H1 (cell line): ENCODE measurements at regions not wholly inside any gene's neighbourhood (a gene's known extent, or its start where the extent isn't known, plus 50 kb on each side); places are given as distances from the start of the nearest gene placed in this dataset.

Experiments used
- CTCF ChIA-PET: fragments of 300-600 bp; sonication (Branson Sonifier 250); formaldehyde crosslinking; loops from one replicate; lab custom pipeline; 2021; ENCODE audit not compliant: partially characterized antibody; lab: Charles Lee
- POLR2A ChIA-PET: fragments of 300-600 bp; sonication (Branson Sonifier 250); formaldehyde crosslinking; loops from one replicate; lab custom pipeline; 2021; ENCODE audit warnings: inconsistent platforms; ENCODE audit not compliant: partially characterized antibody; lab: Charles Lee
- DNase-seq, 2 experiments: peaks; one replicate each; pipeline versions ENCODE4 v3.0.0 to v3.0.0-alpha.2; 2010 to 2022; ENCODE audit warnings: low spot score in 2 of 2, low read depth in 1 of 2, mixed read lengths in 1 of 2
- FAIRE-seq: peaks from 2 replicates; lab custom pipeline; 2011; peaks lifted over from hg19 to GRCh38; lab: Jason Lieb, UNC
- H2AFZ ChIP-seq: 2 replicates; pipeline ENCODE4 v1.8.1; 2012; ENCODE audit warnings: low read length, inconsistent platforms
- H2AK5ac ChIP-seq: 2 replicates; pipeline ENCODE4 v1.6.1; 2013; ENCODE audit warnings: low read depth, low read length
- H2BK120ac ChIP-seq: replicated peaks from 2 replicates; pipeline ENCODE3; 2013; ENCODE audit warnings: low read depth, low read length, inconsistent platforms
- H2BK12ac ChIP-seq: 2 replicates; pipeline ENCODE4 v1.6.1; 2013; ENCODE audit warnings: low read depth, low read length
- H2BK15ac ChIP-seq: 2 replicates; pipeline ENCODE4 v1.6.1; 2013; ENCODE audit warnings: low read length
- H2BK20ac ChIP-seq: 2 replicates; pipeline ENCODE4 v1.6.1; 2013; ENCODE audit warnings: low read length
- H2BK5ac ChIP-seq: 2 replicates; pipeline ENCODE4 v1.6.1; 2013; ENCODE audit warnings: low read depth, low read length
- H3K14ac ChIP-seq: 2 replicates; pipeline ENCODE4 v1.6.1; 2013; ENCODE audit warnings: inconsistent platforms; ENCODE audit not compliant: insufficient read length
- H3K18ac ChIP-seq: 2 replicates; pipeline ENCODE4 v1.6.1; 2013; ENCODE audit warnings: low read length; ENCODE audit errors: extremely low read depth
- H3K23ac ChIP-seq: 2 replicates; pipeline ENCODE4 v1.6.1; 2013; ENCODE audit warnings: inconsistent platforms; ENCODE audit not compliant: insufficient read length
- H3K23me2 ChIP-seq: 2 replicates; pipeline ENCODE4 v1.6.1; 2013; ENCODE audit warnings: low read depth, low read length
- H3K27ac ChIP-seq: 2 replicates; pipeline ENCODE4 v1.6.1; 2011; ENCODE audit warnings: low read depth, low read length, inconsistent platforms
- H3K27me3 ChIP-seq, 4 experiments: replicated peaks in 1 of 4; 1 replicate in 1 of 4; 2 replicates in 3 of 4; pipeline versions ENCODE4 v1.6.1 to v1.8.1; 2011 to 2013; ENCODE audit warnings: low read length in 3 of 4, mild to moderate bottlenecking in 3 of 4, inconsistent platforms in 2 of 4, mixed read lengths in 2 of 4, moderate library complexity in 1 of 4; ENCODE audit not compliant: control insufficient read depth in 3 of 4, insufficient read depth in 3 of 4; ENCODE audit errors: extremely low read depth in 1 of 4
- H3K36me3 ChIP-seq, 4 experiments: 2 replicates each; pipeline versions ENCODE4 v1.6.1 to v1.8.1; 2011 to 2013; ENCODE audit warnings: mild to moderate bottlenecking in 4 of 4, low read length in 3 of 4, moderate library complexity in 2 of 4, control low read depth in 1 of 4, inconsistent platforms in 1 of 4; ENCODE audit not compliant: insufficient read depth in 4 of 4, control insufficient read depth in 2 of 4
- H3K4ac ChIP-seq: replicated peaks from 2 replicates; pipeline ENCODE3; 2013; ENCODE audit warnings: low read length, low read depth, mixed read lengths, inconsistent platforms; ENCODE audit not compliant: insufficient read length
- H3K4me1 ChIP-seq, 4 experiments: replicated peaks in 1 of 4; 1 replicate in 1 of 4; 2 replicates in 3 of 4; pipeline versions ENCODE4 v1.6.1 to v1.8.1; 2011 to 2013; ENCODE audit warnings: low read length in 3 of 4, inconsistent platforms in 2 of 4, mixed read lengths in 1 of 4; ENCODE audit not compliant: insufficient read depth in 4 of 4, control insufficient read depth in 3 of 4
- H3K4me2 ChIP-seq, 2 experiments: 2 replicates each; pipeline versions ENCODE4 v1.6.1 to v1.8.1; 2011 to 2013; ENCODE audit warnings: low read depth in 2 of 2, low read length in 2 of 2, control low read depth in 1 of 2, inconsistent platforms in 1 of 2, mild to moderate bottlenecking in 1 of 2; ENCODE audit not compliant: insufficient read depth in 1 of 2
- H3K4me3 ChIP-seq, 4 experiments: fragments of 200-600, 300-600 bp in 1 of 4; sonication (generic), shearing (Covaris generic), sonication (Bioruptor Twin) in 1 of 4; 2 replicates each; pipeline versions ENCODE4 v1.5.1 to v1.8.1; 2011 to 2016; ENCODE audit warnings: low read length in 4 of 4, low read depth in 3 of 4, control low read depth in 2 of 4, inconsistent platforms in 2 of 4, mild to moderate bottlenecking in 2 of 4, mixed read lengths in 1 of 4, moderate library complexity in 1 of 4; ENCODE audit not compliant: insufficient read depth in 2 of 4; ENCODE audit errors: extremely low read depth in 1 of 4
- H3K56ac ChIP-seq: replicated peaks from 2 replicates; pipeline ENCODE3; 2013; ENCODE audit warnings: low read depth, mild to moderate bottlenecking, mixed read lengths, low read length, inconsistent platforms; ENCODE audit not compliant: insufficient read length
- H3K79me1 ChIP-seq: 2 replicates; pipeline ENCODE4 v1.6.1; 2013; ENCODE audit warnings: low read depth, low read length, control low read depth
- H3K79me2 ChIP-seq, 2 experiments: 2 replicates each; pipeline versions ENCODE4 v1.6.1 to v1.8.1; 2012 to 2013; ENCODE audit warnings: low read length in 2 of 2, mild to moderate bottlenecking in 2 of 2, inconsistent platforms in 1 of 2; ENCODE audit not compliant: insufficient read depth in 2 of 2, control insufficient read depth in 1 of 2
- H3K9ac ChIP-seq, 4 experiments: replicated peaks in 1 of 4; 1 replicate in 1 of 4; 2 replicates in 3 of 4; pipeline versions ENCODE4 v1.6.1 to v1.8.1; 2011 to 2013; ENCODE audit warnings: low read depth in 3 of 4, low read length in 3 of 4, control low read depth in 2 of 4, mild to moderate bottlenecking in 2 of 4, moderate library complexity in 2 of 4, inconsistent platforms in 1 of 4; ENCODE audit errors: extremely low read depth in 1 of 4
- H3K9me3 ChIP-seq, 2 experiments: 2 replicates each; pipeline versions ENCODE4 v1.6.1 to v1.8.1; 2012 to 2013; ENCODE audit warnings: mild to moderate bottlenecking in 2 of 2, moderate library complexity in 2 of 2, control low read depth in 1 of 2, inconsistent platforms in 1 of 2, low read depth in 1 of 2, low read length in 1 of 2, mixed read lengths in 1 of 2; ENCODE audit not compliant: insufficient read depth in 2 of 2
- H4K20me1 ChIP-seq, 2 experiments: replicated peaks in 1 of 2; 2 replicates each; pipeline versions ENCODE3 to v1.8.1; 2011 to 2013; ENCODE audit warnings: inconsistent platforms in 2 of 2, low read length in 2 of 2, mild to moderate bottlenecking in 1 of 2; ENCODE audit not compliant: insufficient read depth in 2 of 2, control insufficient read depth in 1 of 2
- H4K5ac ChIP-seq: 2 replicates; pipeline ENCODE4 v1.6.1; 2013; ENCODE audit warnings: low read length, low read depth, mixed read lengths, inconsistent platforms; ENCODE audit not compliant: insufficient read length
- H4K8ac ChIP-seq: 2 replicates; pipeline ENCODE4 v1.8.0; 2013; ENCODE audit warnings: mild to moderate bottlenecking, moderate library complexity, low read length, inconsistent platforms; ENCODE audit not compliant: insufficient read depth; ENCODE audit errors: extremely low read depth
- H4K91ac ChIP-seq: replicated peaks from 2 replicates; pipeline ENCODE3; 2013; ENCODE audit warnings: low read length, mixed read lengths, inconsistent platforms; ENCODE audit not compliant: insufficient read length
- BCL11A ChIP-seq, 2 experiments: IDR thresholded peaks; one replicate each; pipeline ENCODE4 v1.6.1; 2011; ENCODE audit warnings: low read depth in 2 of 2, low read length in 2 of 2, mild to moderate bottlenecking in 2 of 2
- CBX8 ChIP-seq: fragments of 300-800, 300-1000 bp; sonication (generic); IDR thresholded peaks from 2 replicates; pipeline ENCODE4 v1.7.1; 2016; ENCODE audit warnings: low read depth, low read length, borderline replicate concordance
- EGR1 ChIP-seq: IDR thresholded peaks from 2 replicates; pipeline ENCODE4 v1.6.1; 2011; ENCODE audit warnings: low read depth, low read length, borderline replicate concordance
- GABPA ChIP-seq: IDR thresholded peaks from 2 replicates; pipeline ENCODE4 v1.6.1; 2011; ENCODE audit warnings: mild to moderate bottlenecking, low read length, moderate library complexity, borderline replicate concordance; ENCODE audit not compliant: insufficient read depth
- JUN ChIP-seq: IDR thresholded peaks from 2 replicates; pipeline ENCODE4 v1.6.1; 2011; ENCODE audit warnings: low read depth, mild to moderate bottlenecking, improper control_type of control experiment, low read length
- JUND ChIP-seq: IDR thresholded peaks from 2 replicates; pipeline ENCODE4 v1.6.1; 2011; ENCODE audit warnings: mild to moderate bottlenecking, improper control_type of control experiment, low read length
- POLR2A ChIP-seq, 2 experiments: IDR thresholded peaks; 1 replicate in 1 of 2; 2 replicates in 1 of 2; pipeline ENCODE4 v1.6.1; 2011; ENCODE audit warnings: low read depth in 2 of 2, low read length in 2 of 2, mild to moderate bottlenecking in 2 of 2; ENCODE audit errors: control extremely low read depth in 1 of 2
- RXRA ChIP-seq: IDR thresholded peaks from 2 replicates; pipeline ENCODE4 v1.6.1; 2011; ENCODE audit warnings: low read depth, mild to moderate bottlenecking, low read length, moderate library complexity; ENCODE audit not compliant: insufficient read depth
- SIN3A ChIP-seq, 2 experiments: IDR thresholded peaks in 1 of 2; conservative IDR thresholded peaks in 1 of 2; 2 replicates each; pipeline ENCODE4 v1.6.1; 2011 to 2012; ENCODE audit warnings: low read length in 2 of 2, improper control_type of control experiment in 1 of 2, low read depth in 1 of 2, mild to moderate bottlenecking in 1 of 2
- SRF ChIP-seq: IDR thresholded peaks from 2 replicates; pipeline ENCODE4 v1.6.1; 2011; ENCODE audit warnings: mild to moderate bottlenecking, low read depth, low read length, moderate library complexity
- WGBS, 2 experiments: shearing (Covaris generic) in 1 of 2; methylation state at CpG; one replicate each; pipeline versions ENCODE4 v1.1.6 to v1.1.7; 2013 to 2015; ENCODE audit warnings: low lambda C conversion rate in 2 of 2, mixed read lengths in 2 of 2, inconsistent platforms in 1 of 2, low coverage in 1 of 2, missing lambda C conversion rate in 1 of 2; ENCODE audit not compliant: insufficient replicate concordance in 2 of 2, insufficient coverage in 1 of 2, insufficient read length in 1 of 2; ENCODE audit errors: extremely low coverage in 1 of 2, missing lambda C conversion rate in 1 of 2; 5-methylcytosine and 5-hydroxymethylcytosine counted together
- TF ChIP-seq, protein P1 (sequence below), 3 experiments: IDR thresholded peaks; 1 replicate in 2 of 3; 2 replicates in 1 of 3; pipeline versions ENCODE4 v1.5.1 to v1.6.1; 2011; ENCODE audit warnings: low read length in 3 of 3, mild to moderate bottlenecking in 3 of 3, inconsistent platforms in 2 of 3, low read depth in 1 of 3, moderate library complexity in 1 of 3; ENCODE audit not compliant: insufficient read depth in 1 of 3; ENCODE audit errors: control extremely low read depth in 1 of 3
- TF ChIP-seq, protein P2 (sequence below): IDR thresholded peaks from 2 replicates; pipeline ENCODE4 v1.6.1; 2011; ENCODE audit warnings: low read depth, mild to moderate bottlenecking, low read length; ENCODE audit not compliant: insufficient read depth

DNA sequence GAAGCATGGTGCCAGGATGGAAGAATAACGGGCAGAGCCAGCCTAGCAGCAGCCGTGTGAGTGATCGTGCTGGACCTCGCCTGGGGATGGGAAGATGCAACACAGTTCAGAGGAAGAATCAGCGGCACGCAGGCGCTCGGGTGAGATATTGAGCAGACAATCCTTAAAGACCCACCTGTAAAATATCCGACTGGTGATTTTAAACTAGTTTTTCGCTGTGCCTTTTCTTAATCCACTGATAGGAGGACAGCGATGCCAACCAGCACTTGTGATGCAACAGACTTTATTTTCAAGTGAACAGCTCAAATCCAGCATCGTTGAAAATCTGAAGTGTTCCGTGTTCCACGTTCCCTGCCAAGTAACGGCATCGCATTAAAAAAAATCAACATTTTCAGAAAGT is 214.7 kb downstream of the TEX36 start:
- no peaks in the 10 kb centered on the region for H3K79me2 ChIP-seq
- H3K4me1 ChIP-seq, result no peaks in the 10 kb centered on the region
- H3K27ac ChIP-seq, result no peak overlapping the region
- ChIA-PET CTCF (interaction anchor here (1.4 to 2.6 kb wide), 3 partner anchors 14 to 55 kb away, joined by 3 to 11 read pairs (median 3); no protein-coding TSS in a partner anchor), POLR2A (no interaction called here)
- H3K4me3 ChIP-seq, result no peak overlapping the region
- no peak overlapping the region; a peak in 1 of 7 replicates for H3K9ac ChIP-seq
- H2BK15ac ChIP-seq, result no peak overlapping the region
- no peak overlapping the region for H2BK20ac ChIP-seq
- no peak overlapping the region for H4K5ac ChIP-seq
- no peak overlapping the region for H3K18ac ChIP-seq
- H2AFZ ChIP-seq, result no peak overlapping the region
- H4K8ac ChIP-seq, result no peak overlapping the region
- no peak overlapping the region for H3K14ac ChIP-seq
- FAIRE-seq (no peak), DNase-seq (no peak)
- H3K23me2 ChIP-seq, result no peaks in the 10 kb centered on the region
- no peaks in the 10 kb centered on the region for H3K36me3 ChIP-seq
- H3K4ac ChIP-seq, result no peak overlapping the region
- H3K23ac ChIP-seq, result no peak overlapping the region
- H2BK12ac ChIP-seq, result no peak overlapping the region
- H3K79me1 ChIP-seq, result no peaks in the 10 kb centered on the region
- H3K9me3 ChIP-seq, result no peaks in the 10 kb centered on the region
- H2BK5ac ChIP-seq, result no peak overlapping the region
- H3K27me3 ChIP-seq, result no peaks in the 10 kb centered on the region; a peak in 1 of 7 replicates
- H3K56ac ChIP-seq, result no peak overlapping the region
- TF ChIP-seq JUND, result no peak
- TF ChIP-seq, protein P1, sequence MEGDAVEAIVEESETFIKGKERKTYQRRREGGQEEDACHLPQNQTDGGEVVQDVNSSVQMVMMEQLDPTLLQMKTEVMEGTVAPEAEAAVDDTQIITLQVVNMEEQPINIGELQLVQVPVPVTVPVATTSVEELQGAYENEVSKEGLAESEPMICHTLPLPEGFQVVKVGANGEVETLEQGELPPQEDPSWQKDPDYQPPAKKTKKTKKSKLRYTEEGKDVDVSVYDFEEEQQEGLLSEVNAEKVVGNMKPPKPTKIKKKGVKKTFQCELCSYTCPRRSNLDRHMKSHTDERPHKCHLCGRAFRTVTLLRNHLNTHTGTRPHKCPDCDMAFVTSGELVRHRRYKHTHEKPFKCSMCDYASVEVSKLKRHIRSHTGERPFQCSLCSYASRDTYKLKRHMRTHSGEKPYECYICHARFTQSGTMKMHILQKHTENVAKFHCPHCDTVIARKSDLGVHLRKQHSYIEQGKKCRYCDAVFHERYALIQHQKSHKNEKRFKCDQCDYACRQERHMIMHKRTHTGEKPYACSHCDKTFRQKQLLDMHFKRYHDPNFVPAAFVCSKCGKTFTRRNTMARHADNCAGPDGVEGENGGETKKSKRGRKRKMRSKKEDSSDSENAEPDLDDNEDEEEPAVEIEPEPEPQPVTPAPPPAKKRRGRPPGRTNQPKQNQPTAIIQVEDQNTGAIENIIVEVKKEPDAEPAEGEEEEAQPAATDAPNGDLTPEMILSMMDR (IDR thresholded peaks at IDR 0.05; ENCODE audit: control extremely low read depth in 1 of 3, insufficient read depth in 1 of 3, low read depth in 1 of 3, low read length in 3 of 3), result no peak
- no peak for TF ChIP-seq GABPA
- no peak for TF ChIP-seq JUN
- no peak for TF ChIP-seq SRF
- no peak for TF ChIP-seq EGR1
- no peak for TF ChIP-seq BCL11A (IDR thresholded peaks at IDR 0.05; ENCODE audit: low read depth in 2 of 2, low read length in 2 of 2)
- no peak for TF ChIP-seq RXRA
- no peak for TF ChIP-seq CBX8
- no peak for TF ChIP-seq SIN3A (conservative IDR thresholded peaks at IDR 0.05 in 1 of 2, IDR thresholded peaks at IDR 0.05 in 1 of 2; ENCODE audit: low read depth in 1 of 2, low read length in 2 of 2)
- TF ChIP-seq, protein P2, sequence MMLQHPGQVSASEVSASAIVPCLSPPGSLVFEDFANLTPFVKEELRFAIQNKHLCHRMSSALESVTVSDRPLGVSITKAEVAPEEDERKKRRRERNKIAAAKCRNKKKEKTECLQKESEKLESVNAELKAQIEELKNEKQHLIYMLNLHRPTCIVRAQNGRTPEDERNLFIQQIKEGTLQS, result no peak
- TF ChIP-seq POLR2A (IDR thresholded peaks at IDR 0.05; ENCODE audit: control extremely low read depth in 1 of 2, low read depth in 2 of 2, low read length in 2 of 2), result no peak
- no peak overlapping the region for H3K4me2 ChIP-seq
- no peak overlapping the region for H2AK5ac ChIP-seq
- no peak overlapping the region for H4K91ac ChIP-seq
- 85% methylated on average over 16 of the region's 16 CpGs; no CpG with 5 or more reads in 1 of the 2 experiments for WGBS, 2 experiments
- no peak overlapping the region for H2BK120ac ChIP-seq
- H4K20me1 ChIP-seq, result no peaks in the 10 kb centered on the region
